Left lung (tissue), 4 donors: ENCODE measurements at regions not wholly inside any gene's neighbourhood (a gene's known extent, or its start where the extent isn't known, plus 50 kb on each side); places are given as distances from the start of the nearest gene placed in this dataset.

Experiments used
- ATAC-seq: fragments of 200-7000 bp; cut with Tn5 transposase; one replicate; pipeline ENCODE4 v1.9.1; 2020; ENCODE audit warnings: moderate library complexity
- DNase-seq, 4 donors: peaks; one replicate each; pipeline ENCODE4 v3.0.0-alpha.2; 2013 to 2020
- H3K27ac ChIP-seq, 2 donors: fragments of 200-600 bp; sonication (generic) in 1 of 2; one replicate each; pipeline versions ENCODE4 v1.5.0 to v1.8.0; 2020 to 2021
- H3K27me3 ChIP-seq, 2 donors: fragments of 200-600 bp; sonication (generic) in 1 of 2; one replicate each; pipeline versions ENCODE4 v1.5.0 to v1.8.0; 2020 to 2021
- H3K36me3 ChIP-seq, 2 donors: fragments of 200-600 bp; sonication (generic) in 1 of 2; one replicate each; pipeline versions ENCODE4 v1.5.0 to v1.8.0; 2020 to 2021
- H3K4me1 ChIP-seq, 2 donors: fragments of 200-600 bp; one replicate each; pipeline ENCODE4 v1.8.0; 2021
- H3K4me3 ChIP-seq, 2 donors: fragments of 200-600 bp; sonication (generic) in 1 of 2; one replicate each; pipeline versions ENCODE4 v1.5.0 to v1.8.0; 2020 to 2021; ENCODE audit warnings: mild to moderate bottlenecking in 1 of 2
- H3K9me3 ChIP-seq, 2 donors: fragments of 200-600 bp; sonication (generic) in 1 of 2; one replicate each; pipeline versions ENCODE4 v1.5.0 to v1.8.0; 2020 to 2021
- CTCF ChIP-seq, 2 donors: fragments of 200-600 bp; sonication (generic) in 1 of 2; IDR thresholded peaks; one replicate each; pipeline versions ENCODE4 v1.5.0 to v1.8.0; 2021; ENCODE audit warnings: antibody characterized with exemption in 2 of 2
- intact Hi-C, 2 donors: fragments of 100-400 bp; cut with DNase I; formaldehyde crosslinking; loops; one replicate each; pipeline versions ENCODE4 v1.11.2 to v1.14.2; 2022
- donor health status: DM: no; HTN: yes; CAD: no.
- donor health status: DM: no; HTN: no; CAD: no.

DNA sequence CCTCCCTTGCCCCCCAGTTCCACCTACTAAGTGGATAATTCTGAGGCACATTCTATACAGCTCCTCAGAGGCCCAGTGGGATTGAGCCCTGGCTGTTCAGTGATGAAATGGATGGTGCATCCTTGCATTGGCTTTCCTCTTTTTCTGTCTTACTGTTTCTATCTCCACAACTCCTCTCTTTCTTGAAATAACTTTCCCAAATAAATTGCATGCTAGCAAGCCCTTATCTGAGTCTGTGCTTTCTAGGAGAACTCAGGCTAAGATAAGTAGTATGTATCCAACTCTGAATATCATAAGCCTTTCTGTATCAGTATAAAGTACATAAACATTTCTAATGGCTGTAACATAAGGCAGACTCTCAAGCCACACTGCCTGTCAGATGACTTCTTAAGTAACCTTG lies 603.8 kb upstream of the USP24 start:
- ATAC-seq (no peak), DNase-seq (no peak)
- peaks cover 0 to 6% of the 10 kb centered on the region in 2 donors for H3K4me1 ChIP-seq
- H3K27me3 ChIP-seq = no peaks in the 10 kb centered on the region
- no peak overlapping the region for H3K4me3 ChIP-seq
- no peak for TF ChIP-seq CTCF (IDR thresholded peaks at IDR 0.05)
- H3K27ac ChIP-seq = no peak overlapping the region
- intact Hi-C loops = no loop called here
- H3K9me3 ChIP-seq = no peaks in the 10 kb centered on the region
- H3K36me3 ChIP-seq = no peaks in the 10 kb centered on the region

DNA sequence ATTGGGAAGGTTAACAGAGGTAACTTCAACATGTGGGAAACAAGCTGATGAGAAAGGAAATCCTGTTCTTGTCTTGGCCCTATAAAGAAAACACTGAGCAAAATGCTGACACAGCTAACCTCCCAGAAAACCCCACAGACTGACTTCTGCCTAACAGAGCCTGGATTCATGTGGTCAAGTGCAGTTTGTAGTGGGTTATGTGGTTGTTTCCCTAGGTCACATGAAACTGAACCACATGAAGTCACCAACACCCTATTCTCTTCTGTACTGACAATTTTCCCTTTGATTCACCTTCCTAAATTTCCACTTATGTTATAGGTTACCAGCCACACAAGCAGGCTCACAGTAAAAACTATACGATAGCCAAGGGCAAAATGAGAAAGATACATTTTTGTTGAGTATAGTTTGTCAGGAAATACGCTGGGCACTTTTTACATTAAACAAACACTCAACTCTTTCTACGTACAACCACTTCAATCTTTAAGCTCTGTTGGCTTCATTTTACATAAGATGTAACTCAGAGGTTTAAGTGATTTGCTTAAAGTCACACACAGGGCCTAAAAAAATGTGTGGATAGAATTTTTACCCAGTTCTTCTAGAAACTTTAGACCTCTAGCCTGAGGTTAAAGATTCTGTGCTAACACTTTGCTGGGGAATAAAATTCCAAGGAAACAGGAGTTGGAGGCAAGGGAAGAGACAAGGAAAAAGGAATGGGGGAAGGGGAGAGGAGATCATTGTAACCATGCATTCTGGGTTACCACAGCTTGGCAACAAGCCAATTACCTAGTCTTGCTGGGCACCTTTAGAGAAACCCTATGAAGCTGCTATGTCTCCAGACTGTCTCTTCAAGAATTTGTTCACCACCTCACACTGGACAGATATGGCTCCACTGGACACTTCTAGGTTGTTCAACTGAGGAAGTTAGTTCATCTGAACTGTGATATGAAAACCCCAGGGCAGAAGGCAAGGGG lies 601.6 kb upstream of the USP24 start:
- DNase-seq (peak in 1 of 4 donors; percentile 41), ATAC-seq (peak; percentile 68)
- Histone ChIP-seq H3K27ac (no peak overlapping the region), H3K4me3 (no peak overlapping the region), H3K4me1 (peaks cover 0 to 6% of the 10 kb centered on the region in 2 donors), H3K36me3 (no peaks in the 10 kb centered on the region), H3K9me3 (no peaks in the 10 kb centered on the region), H3K27me3 (no peaks in the 10 kb centered on the region)
- TF ChIP-seq CTCF (IDR thresholded peaks at IDR 0.05) = no peak
- intact Hi-C loops = no loop called here

DNA sequence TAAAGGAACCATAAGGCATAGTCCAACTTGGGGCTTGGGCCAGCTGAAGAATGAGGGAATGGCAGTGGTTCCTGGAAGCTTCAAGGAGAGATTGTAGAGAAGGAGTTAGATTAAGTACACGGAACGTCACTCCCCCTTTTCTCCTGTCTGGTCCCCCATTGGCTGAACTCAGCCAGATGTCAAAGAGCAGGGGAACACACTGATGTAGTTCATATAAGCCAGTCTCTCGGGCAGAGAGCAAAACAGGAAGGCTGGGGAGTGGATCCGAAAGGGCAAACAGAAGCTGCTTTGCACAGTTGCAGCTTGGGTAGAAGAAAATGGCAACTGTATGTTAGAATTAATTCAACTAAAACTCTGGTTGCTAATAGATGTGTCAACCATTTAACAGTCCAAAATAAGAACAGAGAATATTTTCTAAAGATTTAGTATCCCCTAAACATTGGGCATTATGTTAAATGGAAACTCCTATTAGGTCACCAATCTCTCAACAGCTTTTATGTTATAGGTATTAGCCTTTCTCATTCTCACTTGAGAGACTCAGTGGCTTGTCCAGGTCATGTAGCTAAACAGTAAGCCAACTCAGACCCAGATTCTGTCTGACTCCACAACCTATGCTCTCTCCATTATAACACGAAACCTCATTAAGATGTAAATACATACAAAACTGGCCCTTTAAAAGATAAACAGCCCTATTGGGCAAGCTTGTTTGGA lies 600.7 kb upstream of the USP24 start:
- Histone ChIP-seq H3K4me1 (peaks cover 0 to 6% of the 10 kb centered on the region in 2 donors), H3K9me3 (no peaks in the 10 kb centered on the region), H3K36me3 (no peaks in the 10 kb centered on the region), H3K27ac (no peak overlapping the region), H3K27me3 (no peaks in the 10 kb centered on the region), H3K4me3 (no peak overlapping the region)
- intact Hi-C loops = no loop called here
- no peak for ATAC-seq
- no peak for TF ChIP-seq CTCF (IDR thresholded peaks at IDR 0.05)
- no peak for DNase-seq

- ATAC-seq (no peak), DNase-seq (no peak)
- Histone ChIP-seq H3K27me3 (no peaks in the 10 kb centered on the region), H3K4me3 (no peak overlapping the region), H3K36me3 (no peaks in the 10 kb centered on the region), H3K4me1 (peaks cover 0 to 6% of the 10 kb centered on the region in 2 donors), H3K9me3 (no peaks in the 10 kb centered on the region), H3K27ac (no peak overlapping the region)
- no peak for TF ChIP-seq CTCF (IDR thresholded peaks at IDR 0.05)
- intact Hi-C loops = no loop called here
These were observed 599.8 kb upstream of the USP24 start for GRCh38 chr1:55814967-55815366.

DNA sequence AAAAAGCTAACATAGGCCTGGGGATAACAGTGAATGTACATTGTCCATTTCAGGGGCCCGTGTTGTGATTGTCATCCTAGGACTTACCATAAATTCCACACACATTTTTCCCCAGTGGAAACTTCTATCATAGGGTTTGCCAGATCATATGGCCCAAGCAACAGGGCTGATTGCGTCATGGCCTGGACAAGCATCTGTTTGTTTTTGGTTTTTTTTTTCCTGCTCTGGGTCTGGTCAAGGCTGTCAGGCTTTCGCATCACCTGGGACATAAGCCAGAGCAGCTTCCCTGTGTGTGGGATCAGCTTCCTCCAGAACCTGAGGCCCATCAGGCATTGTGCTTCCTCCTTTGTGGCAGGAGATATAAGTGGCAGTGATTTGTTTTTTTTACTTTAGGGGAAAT lies 598.5 kb upstream of the USP24 start:
- ATAC-seq (peak; percentile 19), DNase-seq (peak in 2 of 4 donors; percentile 33 to 34)
- H3K4me1 ChIP-seq = peaks cover 0 to 6% of the 10 kb centered on the region in 2 donors
- intact Hi-C loops = no loop called here
- H3K4me3 ChIP-seq = no peak overlapping the region
- no peaks in the 10 kb centered on the region for H3K9me3 ChIP-seq
- no peak overlapping the region for H3K27ac ChIP-seq
- no peaks in the 10 kb centered on the region for H3K27me3 ChIP-seq
- no peak for TF ChIP-seq CTCF (IDR thresholded peaks at IDR 0.05)
- no peaks in the 10 kb centered on the region for H3K36me3 ChIP-seq
